HG03060 (cell line): ENCODE measurements at regions not wholly inside any gene's neighbourhood (a gene's known extent, or its start where the extent isn't known, plus 50 kb on each side); places are given as distances from the start of the nearest gene placed in this dataset.
"Not testable (repeated sequence)": the region's sequence is repeated elsewhere in the genome, so short reads cannot be mapped to it uniquely, and the experiment has no call there.

Experiments used
- ATAC-seq: cut with Tn5 transposase; IDR thresholded peaks from one replicate; pipeline ENCODE4 v1.9.1; 2021; ENCODE audit warnings: low read depth, moderate number of reproducible peaks; ENCODE audit not compliant: unreplicated experiment

DNA sequence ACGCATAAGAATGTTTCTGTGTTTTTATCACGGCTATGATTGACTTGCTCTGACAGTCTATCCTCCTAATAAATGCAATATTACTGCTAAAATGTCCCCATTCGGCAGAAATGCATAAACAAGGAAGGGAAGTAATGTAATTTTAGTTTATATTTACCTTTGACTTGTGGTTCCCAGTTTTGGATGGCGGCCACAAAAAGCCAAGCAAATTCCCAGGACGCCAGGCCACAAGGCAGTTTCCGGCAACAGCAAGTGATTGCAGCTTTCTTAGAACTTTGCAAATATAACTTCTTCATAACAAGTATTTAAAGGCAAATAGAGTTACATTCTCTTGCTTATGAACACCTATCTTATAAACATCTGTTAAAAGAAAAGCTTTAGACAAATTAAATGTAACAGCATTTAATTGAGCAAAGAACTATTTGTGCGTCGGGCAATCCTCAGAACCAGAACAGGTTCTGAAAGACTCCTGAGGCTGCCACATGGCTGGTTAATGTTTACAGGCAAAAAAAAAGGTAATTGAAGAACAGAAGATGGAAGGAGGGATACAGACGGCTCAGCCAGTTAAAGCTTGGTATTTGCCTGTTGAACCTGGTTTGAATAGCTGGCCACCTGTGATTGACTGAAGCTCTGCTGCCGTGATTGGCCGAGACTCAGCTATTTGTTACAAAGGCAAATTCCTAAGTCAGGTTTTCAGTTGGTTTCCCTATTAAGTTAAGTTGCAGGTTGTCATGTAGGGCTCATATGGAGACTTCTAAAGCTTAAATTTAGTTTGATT lies 80.8 kb downstream of the C21orf91 start:
- ATAC-seq, result no peak

DNA sequence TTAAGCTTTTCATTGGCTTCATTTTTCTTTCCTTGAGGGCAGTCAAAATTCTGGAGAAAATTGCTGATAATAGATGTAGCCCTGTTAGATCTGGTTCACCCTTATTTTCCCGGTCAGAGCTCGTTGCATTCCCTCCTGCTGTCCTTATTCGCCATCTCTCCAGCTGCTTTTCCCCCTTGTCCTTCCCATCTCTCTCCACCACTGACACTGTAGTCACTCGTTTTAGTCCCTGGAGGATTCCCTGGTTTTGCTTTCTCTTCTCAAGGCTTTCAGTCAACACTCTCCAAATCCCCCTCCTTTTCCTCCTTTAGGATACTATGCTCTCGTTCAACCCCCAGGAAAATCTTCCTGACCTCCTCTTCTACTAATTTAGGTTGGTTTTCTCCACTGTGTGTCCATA lies 83.1 kb downstream of the C21orf91 start:
- ATAC-seq, result no peak

DNA sequence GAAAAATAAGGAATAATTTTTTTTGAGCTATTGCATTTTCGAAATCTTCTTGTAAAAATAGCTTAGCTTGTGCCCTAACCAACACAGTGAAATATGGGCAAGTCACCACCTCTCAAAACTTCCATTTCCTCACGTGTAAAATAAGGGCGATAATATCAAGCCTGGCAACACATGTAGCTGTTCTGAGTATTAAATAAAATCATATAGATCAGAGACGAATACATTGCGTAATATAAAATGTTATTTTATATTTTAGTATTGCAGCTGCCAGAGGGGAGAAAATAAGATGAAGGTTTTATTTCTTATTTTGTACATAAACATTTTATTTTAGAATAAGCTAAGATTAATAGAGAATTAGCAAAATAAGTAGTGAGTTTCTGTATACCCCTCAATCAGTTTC lies 85.9 kb downstream of the C21orf91 start:
- no peak for ATAC-seq

DNA sequence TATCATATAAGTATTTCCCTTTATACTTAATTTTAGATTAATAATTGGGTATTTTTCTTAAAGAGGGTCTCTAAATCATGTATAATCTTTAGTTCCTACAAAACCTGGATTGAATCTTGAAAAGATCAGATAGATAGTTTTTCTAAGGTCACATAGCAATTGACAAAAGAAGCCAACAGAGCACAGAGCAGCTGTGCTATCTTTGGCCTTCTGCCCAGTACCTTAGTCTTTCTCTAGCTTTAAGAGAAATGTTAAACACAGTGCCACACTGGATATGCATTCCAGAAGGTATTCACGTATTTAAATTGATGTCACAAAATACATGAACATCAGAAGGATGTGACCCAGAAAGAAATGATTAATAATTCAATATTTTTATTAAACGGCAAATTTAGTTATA lies 86.8 kb downstream of the C21orf91 start:
- no peak for ATAC-seq

DNA sequence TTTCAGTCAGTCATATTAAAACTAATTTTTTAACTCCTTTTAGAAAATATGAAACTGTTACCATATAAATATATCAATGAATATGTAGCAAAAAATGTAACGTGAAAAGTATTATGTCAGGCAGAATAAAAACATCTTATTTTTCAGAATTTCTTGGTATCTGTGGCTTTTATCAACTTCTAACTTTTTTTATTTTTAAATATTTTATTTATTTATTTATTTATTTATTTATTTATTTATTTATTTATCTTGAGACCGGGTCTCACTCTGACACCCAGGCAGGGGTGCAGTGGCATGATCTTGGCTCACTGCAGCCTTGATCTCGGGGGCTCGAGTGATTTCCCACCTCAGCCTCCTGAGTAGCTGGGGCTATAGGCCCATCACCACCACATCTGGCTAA lies 87.6 kb downstream of the C21orf91 start:
- no peak for ATAC-seq

DNA sequence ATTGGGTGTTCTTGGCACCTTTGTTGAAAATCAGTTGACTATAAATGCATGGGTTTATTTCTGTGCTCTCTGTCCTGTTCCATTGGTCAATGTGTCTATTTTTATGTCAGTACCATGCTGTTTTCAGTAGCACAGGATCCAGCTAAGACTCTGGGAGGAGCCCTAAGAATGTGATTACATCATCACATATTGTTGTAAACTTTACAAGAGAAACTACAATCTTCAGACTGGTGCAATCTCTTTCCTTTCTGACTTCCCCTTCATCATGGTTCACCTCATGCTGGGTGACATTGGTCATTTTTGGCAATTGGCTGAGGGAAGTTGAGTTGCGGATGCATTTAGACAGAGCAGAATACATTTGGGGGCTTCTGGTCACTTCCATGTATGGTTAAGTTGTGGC lies 88.4 kb downstream of the C21orf91 start:
- no peak for ATAC-seq

DNA sequence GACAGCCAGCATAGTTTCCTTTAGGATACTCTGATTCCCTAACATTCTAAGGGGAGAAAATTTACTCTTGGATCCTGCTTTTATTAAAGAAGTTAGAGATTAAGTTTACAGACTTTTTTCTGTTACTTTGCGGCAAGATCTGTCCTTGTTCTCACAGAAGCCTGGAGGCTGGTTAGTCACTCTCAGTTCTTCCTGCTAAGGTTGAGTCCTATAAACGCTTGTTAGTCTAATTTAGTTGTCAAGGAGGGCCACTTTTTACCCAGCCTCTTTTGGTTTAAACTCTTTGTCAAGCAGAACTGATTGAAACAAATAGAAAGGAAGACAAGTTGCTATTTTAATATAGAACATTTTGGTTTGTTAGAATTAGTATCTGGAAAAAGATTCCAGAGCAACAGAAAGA lies 89.7 kb downstream of the C21orf91 start:
- no peak for ATAC-seq

DNA sequence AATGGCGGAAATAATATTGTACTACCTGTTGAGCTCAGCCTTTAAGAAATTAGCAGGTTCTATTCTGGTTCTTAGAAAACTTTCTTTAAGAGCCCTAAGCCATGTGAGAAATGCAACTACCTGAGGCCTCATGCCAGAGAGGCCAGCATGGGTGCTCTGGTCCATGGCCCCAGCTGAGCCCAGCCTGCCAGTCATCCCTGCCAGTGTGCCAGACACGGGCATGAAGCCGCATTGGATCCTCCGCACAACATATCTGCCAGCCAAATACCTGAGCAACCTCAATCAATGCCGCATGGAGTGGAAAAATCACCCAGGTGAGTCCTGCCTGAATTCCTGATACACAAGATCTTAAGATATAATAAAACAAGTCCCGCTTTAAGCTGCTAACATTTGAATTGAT lies 91.8 kb downstream of the C21orf91 start:
- no peak for ATAC-seq

DNA sequence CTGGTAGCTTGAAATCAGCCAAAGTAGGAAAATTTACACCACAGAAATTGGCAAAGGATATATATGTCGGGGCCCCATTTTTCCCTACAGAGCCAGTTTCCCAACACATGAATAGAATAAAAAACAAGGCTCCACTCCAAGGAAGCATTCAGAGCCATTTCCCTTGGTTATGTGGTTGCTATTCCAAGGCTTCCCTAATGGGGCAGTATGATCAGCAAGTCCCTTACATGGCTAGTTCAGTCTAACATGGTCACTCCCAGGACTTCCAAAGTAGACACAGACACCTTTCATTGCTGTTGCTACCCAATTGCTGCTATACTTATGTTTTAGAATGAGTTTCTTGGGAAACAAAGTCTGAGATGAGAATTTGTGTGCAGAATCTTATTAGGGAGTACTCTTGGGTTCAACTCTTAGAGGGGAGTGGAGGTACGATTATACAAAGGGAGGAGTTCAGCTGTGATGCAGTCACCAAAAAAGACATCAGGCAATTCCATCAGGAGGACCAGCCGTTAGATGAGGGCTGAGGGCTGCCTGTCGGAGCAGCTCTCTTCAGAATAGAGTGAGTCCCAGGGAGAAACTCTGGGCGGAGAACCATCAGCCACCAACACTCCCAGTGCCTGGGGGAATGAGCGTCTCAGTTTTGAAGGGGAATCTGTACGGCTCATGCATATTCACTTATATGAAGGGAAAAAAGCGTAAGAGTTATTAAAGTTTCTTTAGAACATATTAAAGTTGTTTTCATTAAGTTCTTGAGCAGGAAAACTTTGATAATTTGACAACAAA lies 92.9 kb downstream of the C21orf91 start:
- no peak for ATAC-seq

DNA sequence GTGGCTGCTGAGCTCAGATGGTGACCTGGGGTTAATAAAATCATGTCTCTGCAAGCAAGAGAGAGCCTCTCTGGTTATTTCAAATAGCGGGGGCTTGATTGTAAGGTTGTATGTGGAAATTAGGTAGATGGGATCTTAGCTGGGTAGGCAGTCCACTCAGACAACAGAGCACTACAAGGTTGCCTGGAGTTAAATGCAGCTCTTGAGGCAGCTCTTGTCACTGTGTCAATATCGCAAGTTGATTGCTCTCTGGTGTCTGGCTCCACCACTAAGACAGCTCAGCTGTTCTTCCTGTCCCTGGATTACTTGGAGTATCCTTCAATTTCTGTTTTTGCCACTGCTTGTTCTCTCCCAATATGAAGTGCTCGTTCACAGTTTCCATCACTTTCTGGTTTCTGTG lies 93.8 kb downstream of the C21orf91 start:
- no peak for ATAC-seq

DNA sequence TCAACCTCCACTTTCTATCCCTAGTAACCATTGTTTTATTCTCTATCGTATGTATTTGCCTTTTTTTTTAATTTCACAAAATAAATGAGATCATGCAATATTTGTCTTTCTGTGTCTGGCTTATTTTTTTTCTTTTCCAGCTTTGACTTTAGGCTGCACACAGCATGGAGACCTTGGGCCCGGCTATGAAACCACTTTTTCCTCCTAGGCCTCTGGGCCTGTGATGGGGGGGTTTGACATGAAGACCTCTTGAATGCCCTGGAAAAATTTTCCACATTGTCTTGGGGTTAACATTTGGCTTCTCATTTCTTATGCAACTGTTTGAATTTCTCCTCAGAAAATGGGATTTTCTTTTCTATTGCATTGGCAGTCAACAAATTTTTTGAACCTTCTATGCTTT lies 100.2 kb upstream of the BTG3 start:
- ATAC-seq, result no peak

DNA sequence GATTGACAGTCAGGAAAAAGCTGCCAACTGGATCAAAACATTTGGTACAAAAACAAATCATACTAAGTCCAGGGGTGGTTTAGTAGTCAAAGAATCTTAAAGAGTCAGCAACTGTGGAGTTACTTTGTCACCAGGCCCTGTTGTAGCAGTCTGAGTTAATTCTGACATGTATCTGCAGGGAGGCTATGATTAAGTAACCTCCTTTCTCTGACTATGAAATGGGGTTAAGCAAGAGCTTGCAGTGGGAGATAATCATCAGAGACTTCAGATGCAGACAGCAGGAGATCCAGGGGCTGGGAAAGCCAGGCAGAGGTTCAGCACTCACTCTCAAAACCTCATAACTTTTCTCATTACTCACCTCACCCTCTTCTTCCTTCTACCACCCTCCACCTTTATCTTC lies 99.2 kb upstream of the BTG3 start:
- no peak for ATAC-seq

DNA sequence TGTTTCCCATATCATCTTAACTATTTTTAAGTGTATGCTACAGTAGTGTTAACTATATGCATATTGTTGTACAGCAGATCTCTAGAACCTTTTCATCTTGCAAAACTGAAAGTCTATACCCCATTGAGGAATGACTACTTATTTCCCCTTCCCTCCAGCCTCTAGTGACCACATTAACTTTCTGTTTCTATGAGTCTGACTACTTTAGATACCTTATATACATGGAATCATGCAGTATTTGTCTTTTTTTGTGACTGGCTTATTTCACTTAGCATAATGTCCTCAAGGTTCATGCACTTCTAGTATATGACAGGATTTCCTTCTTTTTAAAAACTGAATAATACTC lies 96.5 kb upstream of the BTG3 start:
- peak; percentile 99 for ATAC-seq

DNA sequence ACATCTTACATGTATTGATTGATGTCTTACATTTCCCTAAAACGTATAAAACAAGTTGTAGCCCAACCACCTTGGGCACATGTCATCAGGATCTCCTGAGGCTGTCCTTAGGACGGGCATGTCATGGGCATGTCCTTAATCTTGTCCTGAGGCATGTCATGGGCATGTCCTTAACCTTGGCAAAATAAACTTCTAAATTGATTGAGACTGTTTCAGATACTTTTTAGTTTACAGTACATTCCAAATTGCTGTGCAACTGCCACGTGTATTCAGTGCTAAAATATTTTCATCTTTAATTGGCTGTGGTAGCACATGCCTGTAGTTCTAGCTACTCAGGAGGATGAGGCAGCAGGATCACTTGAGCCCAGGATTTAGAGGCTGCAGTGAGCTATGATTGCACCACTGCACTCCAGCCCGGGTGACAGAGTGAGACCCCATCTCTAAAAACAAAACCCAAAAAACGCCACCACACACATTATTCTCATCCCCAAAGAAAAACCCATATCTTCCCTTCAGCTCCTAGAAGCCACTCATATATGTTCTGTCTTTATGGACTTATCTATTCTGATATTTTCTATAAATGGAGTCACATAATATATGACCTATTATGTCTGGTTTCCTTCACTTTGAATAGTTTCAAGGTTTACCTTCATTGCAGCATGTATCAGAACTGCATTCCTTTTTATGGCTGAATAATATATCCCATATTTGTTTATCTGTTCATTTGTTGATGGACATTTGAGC lies 96.0 kb upstream of the BTG3 start:
- ATAC-seq, result peak; percentile 24

DNA sequence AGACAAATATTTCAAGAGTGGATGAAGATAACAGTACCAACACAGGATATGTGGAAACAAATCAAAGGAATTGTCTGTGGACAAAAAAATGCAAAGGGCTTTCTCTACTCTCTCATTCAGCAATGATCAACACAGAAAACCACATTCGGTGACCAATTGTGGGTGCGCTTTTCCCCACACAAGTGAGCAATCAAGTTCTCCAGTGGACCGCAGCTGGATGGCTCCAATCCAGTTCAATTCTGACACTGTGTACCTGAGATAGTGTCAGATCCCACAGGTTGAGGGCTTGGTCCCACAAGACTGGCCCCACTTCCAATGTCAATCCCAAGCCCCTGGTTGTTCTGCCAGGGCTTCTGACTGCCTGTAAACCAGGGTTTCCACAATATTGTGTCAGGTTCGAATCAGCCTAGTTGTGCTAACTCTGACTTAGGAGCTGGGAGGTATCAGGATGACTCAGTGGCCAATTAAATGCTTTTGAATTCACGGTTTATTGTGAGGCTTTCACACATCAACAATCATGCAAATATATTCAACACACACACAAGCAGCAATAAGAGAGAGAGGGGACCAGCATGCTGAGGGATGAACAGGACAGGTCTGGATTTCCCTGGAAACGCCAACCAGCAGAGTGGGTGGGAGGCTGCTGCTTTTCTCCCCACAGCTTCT lies 87.0 kb upstream of the BTG3 start:
- ATAC-seq, result no peak

DNA sequence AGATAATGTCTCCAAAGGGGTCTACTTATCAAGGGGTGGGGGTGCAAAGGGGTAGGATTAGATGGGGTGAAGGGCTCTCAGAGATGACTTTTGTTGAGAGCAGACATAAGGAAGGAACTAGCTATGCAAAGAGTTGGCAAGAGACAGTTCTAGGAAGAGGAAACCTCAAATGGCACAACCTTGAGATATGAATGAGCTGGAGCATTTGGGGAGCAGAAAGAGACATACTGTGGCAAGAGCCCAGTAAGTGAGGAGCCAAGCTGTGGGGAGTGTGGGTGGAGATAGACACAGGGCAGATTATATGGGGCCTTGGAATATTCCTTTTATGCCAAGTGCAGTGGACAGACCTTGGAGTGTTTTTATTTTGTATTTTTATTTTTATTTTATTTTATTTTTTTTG lies 84.8 kb upstream of the BTG3 start:
- ATAC-seq, result no peak

DNA sequence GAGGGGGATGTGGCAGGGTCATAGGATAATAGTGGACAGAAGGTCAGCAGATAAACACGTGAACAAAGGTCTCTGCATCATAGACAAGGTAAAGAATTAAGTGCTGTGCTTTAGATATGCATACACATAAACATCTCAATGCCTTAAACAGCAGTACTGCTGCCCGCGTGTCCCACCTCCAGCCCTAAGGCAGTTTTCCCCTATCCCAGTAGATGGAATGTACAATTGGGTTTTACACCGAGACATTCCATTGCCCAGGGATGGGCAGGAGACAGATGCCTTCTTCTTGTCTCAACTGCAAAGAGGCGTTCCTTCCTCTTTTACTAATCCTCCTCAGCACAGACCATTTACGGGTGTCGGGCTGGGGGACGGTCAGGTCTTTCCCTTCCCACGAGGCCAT lies 81.7 kb upstream of the BTG3 start:
- not testable (repeated sequence) for ATAC-seq

DNA sequence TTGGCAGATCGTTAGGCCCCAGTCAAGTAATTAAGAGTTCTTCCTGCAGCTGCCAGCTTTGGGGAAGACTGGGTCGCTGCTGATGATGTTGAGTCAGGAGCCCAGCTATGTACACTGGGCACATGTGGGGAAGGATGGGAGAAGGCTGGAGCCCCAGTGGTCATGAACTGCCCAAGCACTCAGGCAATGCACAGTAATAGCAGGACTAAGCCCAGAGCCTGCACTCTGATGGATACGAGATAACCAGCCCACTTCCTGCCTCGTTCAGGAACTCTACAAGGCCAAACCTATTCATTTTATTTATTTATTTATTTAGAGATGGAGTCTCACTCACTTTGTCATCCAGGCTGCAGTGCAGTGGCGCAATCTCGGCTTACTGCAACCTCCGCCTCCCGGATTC lies 81.1 kb upstream of the BTG3 start:
- ATAC-seq, result no peak

DNA sequence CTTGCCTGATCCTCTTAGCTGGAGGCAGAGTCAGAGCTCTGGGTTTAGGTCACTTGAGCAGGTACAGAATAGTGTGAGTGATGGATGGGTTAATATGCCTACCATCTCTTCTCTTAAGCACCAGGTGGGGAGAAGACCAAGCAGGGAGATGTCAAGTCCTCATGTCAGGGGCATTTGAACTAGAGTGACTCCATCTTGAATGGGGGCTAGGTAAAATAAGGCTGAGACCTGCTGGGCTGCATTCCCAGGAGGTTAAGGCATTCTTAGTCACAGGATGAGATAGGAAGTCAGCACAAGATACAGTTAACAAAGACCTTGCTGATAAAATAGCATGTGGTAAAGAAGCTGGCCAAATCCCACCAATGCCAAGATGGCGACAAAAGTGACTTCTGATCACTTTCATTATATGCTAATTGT lies 77.4 kb upstream of the BTG3 start:
- ATAC-seq, result no peak

DNA sequence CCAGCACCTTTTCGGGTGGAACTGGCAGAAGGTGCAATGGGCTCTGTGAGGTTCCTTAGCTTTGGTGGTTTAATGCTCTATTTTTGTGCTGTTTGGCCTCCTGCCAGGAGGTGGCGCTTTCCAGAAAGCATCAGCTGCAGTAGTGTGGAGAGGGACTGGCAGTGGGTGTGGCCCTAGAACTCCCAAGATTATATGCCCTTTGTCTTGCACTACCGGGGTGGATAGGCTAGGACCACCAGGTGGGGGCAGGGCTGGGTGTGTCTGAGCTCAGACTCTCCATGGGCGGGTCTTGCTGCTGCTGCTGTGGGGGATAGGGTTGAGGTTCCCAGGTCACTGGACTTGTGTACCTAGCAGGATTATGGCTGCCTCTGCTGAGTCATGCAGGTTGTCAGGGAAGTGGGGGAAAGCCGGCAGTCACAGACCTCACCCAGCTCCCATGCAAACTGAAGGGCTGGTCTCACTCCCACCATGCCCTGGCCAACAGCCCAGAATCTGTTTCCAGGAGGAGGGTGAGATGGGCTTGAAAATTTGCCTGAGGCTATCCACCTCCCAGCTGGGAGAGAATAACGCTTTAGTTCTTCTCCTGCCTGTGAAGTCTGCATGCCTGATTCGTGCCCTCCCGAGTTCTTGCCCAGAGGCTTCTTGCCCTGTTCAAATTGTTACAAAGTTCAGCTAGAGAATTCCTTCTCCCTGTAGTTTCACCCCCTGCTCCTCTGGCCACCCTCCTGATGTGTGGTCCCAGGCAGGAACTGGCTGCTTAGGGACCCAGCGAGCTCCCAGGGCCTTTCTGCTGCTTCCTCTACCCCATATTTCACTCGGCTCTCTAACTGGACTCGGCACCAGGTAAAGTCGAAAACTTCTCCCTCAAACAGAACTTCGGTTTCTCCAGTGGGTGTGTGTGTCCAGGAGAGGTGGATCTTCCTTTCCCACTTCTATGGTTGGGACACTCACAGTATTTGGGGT lies 76.5 kb upstream of the BTG3 start:
- no peak for ATAC-seq
